ENCODE measurements at regions not wholly inside any gene's neighbourhood (a gene's known extent, or its start where the extent isn't known, plus 50 kb on each side); places are given as distances from the start of the nearest gene placed in this dataset.

GRCh38 chr4:166198516-166199310 is 325.7 kb downstream of the TLL1 start:
- CTCF ChIA-PET: no interaction called here
- Histone ChIP-seq H3K36me3 (ENCODE audit: control insufficient read depth in 1 of 2, insufficient read depth in 2 of 2, low read length in 2 of 2) (no peaks in the 10 kb centered on the region), H3K9ac (ENCODE audit: low read length) (no peak overlapping the region), H3K4me3 (replicated peaks in 1 of 2; ENCODE audit: low read depth in 1 of 2, low read length in 2 of 2) (no peak overlapping the region), H3K4me1 (ENCODE audit: control insufficient read depth in 1 of 2, insufficient read depth in 2 of 2, low read length in 2 of 2) (no peaks in the 10 kb centered on the region), H3K9me2 (ENCODE audit: insufficient read depth) (no peaks in the 10 kb centered on the region), H3K4me2 (ENCODE audit: low read length) (no peak overlapping the region), H3K27me3 (ENCODE audit: insufficient read depth, low read length) (no peaks in the 10 kb centered on the region), H3K9me3 (ENCODE audit: control insufficient read depth in 1 of 2, insufficient read depth in 1 of 2, low read depth in 1 of 2, low read length in 2 of 2) (no peaks in the 10 kb centered on the region), H3K79me2 (ENCODE audit: insufficient read depth, low read length) (no peaks in the 10 kb centered on the region), H3K27ac (ENCODE audit: low read depth, low read length) (no peak overlapping the region), H4K20me1 (ENCODE audit: insufficient read depth) (no peaks in the 10 kb centered on the region), H2AFZ (ENCODE audit: low read depth, low read length, poor library complexity, severe bottlenecking) (no peak overlapping the region)
- intact Hi-C loops (cut with micrococcal nuclease): no loop called here
- ATAC-seq (no peak), DNase-seq (ENCODE audit: low read depth, low spot score) (no peak)
- no TSS peak for BruUV-seq (replicated peaks)
- RAD21 ChIA-PET (ENCODE audit: low non-redundant PET in 1 of 2, low total read pairs in 2 of 2, uncharacterized antibody in 2 of 2, unreplicated experiment in 2 of 2): no interaction called here
- TF ChIP-seq POLR2AphosphoS5 (IDR thresholded peaks at IDR 0.05; ENCODE audit: low read depth, low read length) (no peak), CBX3 (IDR thresholded peaks at IDR 0.05; ENCODE audit: low read depth) (no peak), EGR1 (IDR thresholded peaks at IDR 0.05; ENCODE audit: low read depth) (no peak), POLR2A (IDR thresholded peaks at IDR 0.05; ENCODE audit: borderline replicate concordance, extremely low read depth, insufficient read depth, insufficient read length) (no peak), ZFX (IDR thresholded peaks at IDR 0.05) (no peak), REST (IDR thresholded peaks at IDR 0.05; ENCODE audit: low read depth) (no peak), ZBTB33 (IDR thresholded peaks at IDR 0.05; ENCODE audit: extremely low read depth, insufficient replicate concordance, low read length) (no peak), ZNF274 (IDR thresholded peaks at IDR 0.05; ENCODE audit: low read depth, low read length) (no peak), SRF (IDR thresholded peaks at IDR 0.05; ENCODE audit: low read depth) (no peak), TCF7L2 (IDR thresholded peaks at IDR 0.05; ENCODE audit: borderline replicate concordance, extremely low read depth, insufficient read depth, insufficient read length) (no peak), YY1 (IDR thresholded peaks at IDR 0.05; ENCODE audit: extremely low read depth, insufficient replicate concordance, low read depth, low read length) (no peak), CEBPB (IDR thresholded peaks at IDR 0.05; ENCODE audit: low read depth) (no peak), RAD21 (IDR thresholded peaks at IDR 0.05; ENCODE audit: low read depth) (no peak), EZH2 (IDR thresholded peaks at IDR 0.05) (no peak), SIN3A (IDR thresholded peaks at IDR 0.05; ENCODE audit: low read depth) (no peak), JUND (IDR thresholded peaks at IDR 0.05) (no peak), ELF1 (IDR thresholded peaks at IDR 0.05; ENCODE audit: borderline replicate concordance, low read depth) (no peak)
- TF ChIP-seq, protein P1, sequence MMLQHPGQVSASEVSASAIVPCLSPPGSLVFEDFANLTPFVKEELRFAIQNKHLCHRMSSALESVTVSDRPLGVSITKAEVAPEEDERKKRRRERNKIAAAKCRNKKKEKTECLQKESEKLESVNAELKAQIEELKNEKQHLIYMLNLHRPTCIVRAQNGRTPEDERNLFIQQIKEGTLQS (IDR thresholded peaks at IDR 0.05): no peak
- TF ChIP-seq, protein P2, sequence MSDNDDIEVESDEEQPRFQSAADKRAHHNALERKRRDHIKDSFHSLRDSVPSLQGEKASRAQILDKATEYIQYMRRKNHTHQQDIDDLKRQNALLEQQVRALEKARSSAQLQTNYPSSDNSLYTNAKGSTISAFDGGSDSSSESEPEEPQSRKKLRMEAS (IDR thresholded peaks at IDR 0.05): no peak
- POLR2A ChIA-PET: no interaction called here

Data from HCT116 (cell line).